Endothelial cell of umbilical vein (primary cell): ENCODE measurements at regions not wholly inside any gene's neighbourhood (a gene's known extent, or its start where the extent isn't known, plus 50 kb on each side); places are given as distances from the start of the nearest gene placed in this dataset.

Experiments
- BruUV-seq: library from RNA; stranded (reverse); fragments of 400-500 nt; replicated peaks from 2 replicates; lab custom pipeline; 2021; lab: Mats Ljungman, UMichigan
- CTCF ChIA-PET: fragments of 300-600, 350-600 bp; sonication (Branson Sonifier 250); formaldehyde crosslinking; loops from one replicate; lab custom pipeline; 2021; ENCODE audit warnings: antibody characterized with exemption, inconsistent platforms; lab: Charles Lee
- POLR2A ChIA-PET: fragments of 300-600, 350-600 bp; sonication (Branson Sonifier 250); formaldehyde crosslinking; loops from one replicate; lab custom pipeline; 2021; ENCODE audit warnings: antibody characterized with exemption, inconsistent platforms; lab: Charles Lee
- DNase-seq: peaks from one replicate; pipeline ENCODE4 v3.0.0-alpha.2; 2011; ENCODE audit warnings: low read depth, low spot score
- FAIRE-seq: peaks from 2 replicates; lab custom pipeline; 2011; peaks lifted over from hg19 to GRCh38; lab: Jason Lieb, UNC
- H2AFZ ChIP-seq: 2 replicates; pipeline ENCODE4 v1.6.0; 2012; ENCODE audit warnings: low read depth, low read length, control low read depth, inconsistent platforms
- H3K27ac ChIP-seq: 2 replicates; pipeline ENCODE4 v1.5.1; 2011; ENCODE audit warnings: low read depth, mild to moderate bottlenecking, control low read depth, low read length, moderate library complexity; ENCODE audit not compliant: insufficient read depth
- H3K27me3 ChIP-seq, 2 experiments: 2 replicates each; pipeline versions ENCODE4 v1.6.0 to v1.6.1; 2011; ENCODE audit warnings: low read length in 2 of 2, mixed read lengths in 1 of 2; ENCODE audit not compliant: control insufficient read depth in 2 of 2, insufficient read depth in 2 of 2
- H3K36me3 ChIP-seq, 2 experiments: 2 replicates in 1 of 2; 3 replicates in 1 of 2; pipeline ENCODE4 v1.5.1; 2011; ENCODE audit warnings: low read length in 2 of 2, mild to moderate bottlenecking in 1 of 2, moderate library complexity in 1 of 2; ENCODE audit not compliant: control insufficient read depth in 2 of 2, insufficient read depth in 2 of 2; ENCODE audit errors: extremely low read depth in 1 of 2
- H3K4me1 ChIP-seq: 3 replicates; pipeline ENCODE4 v1.5.1; 2011; ENCODE audit warnings: mild to moderate bottlenecking, low read length; ENCODE audit not compliant: control insufficient read depth, insufficient read depth; ENCODE audit errors: extremely low read depth
- H3K4me2 ChIP-seq: 2 replicates; pipeline ENCODE4 v1.6.1; 2011; ENCODE audit warnings: low read length, control low read depth, mixed read lengths; ENCODE audit not compliant: insufficient read depth
- H3K4me3 ChIP-seq, 3 experiments: fragments of 200-600 bp in 1 of 3; sonication (generic), shearing (Covaris generic) in 1 of 3; replicated peaks in 1 of 3; 2 replicates each; pipeline ENCODE4 v1.5.1; 2011 to 2016; ENCODE audit warnings: control low read depth in 3 of 3, low read length in 3 of 3, mild to moderate bottlenecking in 2 of 3, inconsistent platforms in 1 of 3, low read depth in 1 of 3, moderate library complexity in 1 of 3; ENCODE audit not compliant: insufficient read depth in 1 of 3
- H3K79me2 ChIP-seq: 2 replicates; pipeline ENCODE4 v1.6.0; 2012; ENCODE audit warnings: low read length, inconsistent platforms; ENCODE audit not compliant: control insufficient read depth, insufficient read depth
- H3K9ac ChIP-seq: replicated peaks from 2 replicates; pipeline ENCODE3; 2011; ENCODE audit warnings: low read length, control low read depth; ENCODE audit not compliant: insufficient read depth; ENCODE audit errors: extremely low read depth
- H3K9me1 ChIP-seq: replicated peaks from 3 replicates; pipeline ENCODE4 v1.6.0; 2011; ENCODE audit warnings: mild to moderate bottlenecking, low read length; ENCODE audit not compliant: control insufficient read depth, insufficient read depth; ENCODE audit errors: extremely low read depth
- H3K9me3 ChIP-seq: replicated peaks from 2 replicates; pipeline ENCODE4 v1.5.1; 2012; ENCODE audit warnings: low read length, inconsistent platforms; ENCODE audit not compliant: control insufficient read depth, insufficient read depth
- H4K20me1 ChIP-seq: replicated peaks from 2 replicates; pipeline ENCODE3; 2011; ENCODE audit warnings: mild to moderate bottlenecking, low read length; ENCODE audit not compliant: control insufficient read depth, insufficient read depth; ENCODE audit errors: extremely low read depth
- CTCF ChIP-seq, 2 donors: IDR thresholded peaks; 1 replicate in 1 of 2; 2 replicates in 1 of 2; pipeline ENCODE4 v1.5.1; 2011; ENCODE audit warnings: low read length in 2 of 2, mild to moderate bottlenecking in 2 of 2, moderate library complexity in 2 of 2, control low read depth in 1 of 2, inconsistent platforms in 1 of 2, low read depth in 1 of 2; ENCODE audit not compliant: insufficient read depth in 1 of 2; ENCODE audit errors: extremely low read depth in 1 of 2
- JUN ChIP-seq: IDR thresholded peaks from 2 replicates; pipeline ENCODE4 v1.6.1; 2011; ENCODE audit warnings: borderline replicate concordance, low read depth; ENCODE audit not compliant: insufficient read length, insufficient read depth
- POLR2AphosphoS5 ChIP-seq: IDR thresholded peaks from 2 replicates; pipeline ENCODE4 v1.6.1; 2012; ENCODE audit warnings: low read depth, mild to moderate bottlenecking, control low read depth, low read length, moderate library complexity; ENCODE audit not compliant: insufficient read depth
- dilution Hi-C: fragments of 300-500 bp; cut with MboI; formaldehyde crosslinking; loops from one replicate; pipeline ENCODE4 v1.15.0; 2019; ENCODE audit warnings: low sequenced_read_pairs; ENCODE audit not compliant: extremely low pct_ligation_motif_present
- intact Hi-C: fragments of 100-400 bp; cut with micrococcal nuclease; formaldehyde crosslinking; loops from one replicate; pipeline ENCODE4 v1.10.0; 2022

- Histone ChIP-seq H3K9me3 (no peaks in the 10 kb centered on the region), H3K27me3 (no peaks in the 10 kb centered on the region), H4K20me1 (no peaks in the 10 kb centered on the region), H2AFZ (no peak overlapping the region), H3K4me3 (no peak overlapping the region), H3K9me1 (no peaks in the 10 kb centered on the region), H3K9ac (no peak overlapping the region), H3K4me2 (no peak overlapping the region), H3K4me1 (no peaks in the 10 kb centered on the region), H3K36me3 (no peaks in the 10 kb centered on the region), H3K79me2 (no peaks in the 10 kb centered on the region), H3K27ac (no peak overlapping the region)
- ChIA-PET CTCF (interaction anchor here (1.3 kb wide), 1 partner anchor 9 kb away, joined by 4 read pairs; no protein-coding TSS in a partner anchor), POLR2A (no interaction called here)
- FAIRE-seq: no peak
- TF ChIP-seq CTCF (IDR thresholded peaks at IDR 0.05; ENCODE audit: extremely low read depth in 1 of 2, insufficient read depth in 1 of 2, low read depth in 1 of 2, low read length in 2 of 2) (no peak), POLR2AphosphoS5 (no peak), JUN (no peak)
- dilution Hi-C loops (no loop called here), intact Hi-C loops (no loop called here)
- no peak for DNase-seq
- no TSS peak for BruUV-seq
Measured at GRCh38 chr9:85890962-85891361, 50.0 kb upstream of the NAA35 start.
